ENCODE measurements at regions not wholly inside any gene's neighbourhood (a gene's known extent, or its start where the extent isn't known, plus 50 kb on each side); places are given as distances from the start of the nearest gene placed in this dataset.

GRCh38 chrX:45859407-45859806 is 658.7 kb upstream of the DIPK2B start:
- H3K9me3 ChIP-seq (ENCODE audit: insufficient read depth, low read depth, low read length), result no peaks in the 10 kb centered on the region
- no peak overlapping the region for H3K27ac ChIP-seq (ENCODE audit: low read length)
- no peaks in the 10 kb centered on the region for H3K36me3 ChIP-seq (ENCODE audit: insufficient read depth, low read depth, low read length)

GRCh38 chrX:45852884-45853283 is 652.2 kb upstream of the DIPK2B start:
- Histone ChIP-seq H3K4me3 (ENCODE audit: low read length) (peak overlapping the region; percentile 90), H3K27me3 (ENCODE audit: insufficient read depth, low read length) (no peaks in the 10 kb centered on the region), H3K9ac (ENCODE audit: low read depth, low read length) (peak overlapping the region; percentile 70; the same call in 1 of the 2 replicates), H3K36me3 (ENCODE audit: insufficient read depth, low read depth, low read length) (peaks cover 13% of the 10 kb centered on the region), H3K9me3 (ENCODE audit: insufficient read depth, low read depth, low read length) (no peaks in the 10 kb centered on the region), H3K4me1 (ENCODE audit: insufficient read depth, low read length) (peaks cover 16% of the 10 kb centered on the region), H3K27ac (ENCODE audit: low read length) (peak overlapping the region; percentile 80)

More at GRCh38 chrX:45859407-45859806, 658.7 kb upstream of the DIPK2B start:
- Histone ChIP-seq H3K9ac (ENCODE audit: low read depth, low read length) (no peak overlapping the region), H3K4me3 (ENCODE audit: low read length) (no peak overlapping the region), H3K27me3 (ENCODE audit: insufficient read depth, low read length) (no peaks in the 10 kb centered on the region), H3K4me1 (ENCODE audit: insufficient read depth, low read length) (peaks cover 9% of the 10 kb centered on the region; the same call in 1 of the 2 replicates)

- Histone ChIP-seq H3K4me3 (ENCODE audit: low read length) (peak overlapping the region; percentile 90), H3K36me3 (ENCODE audit: insufficient read depth, low read depth, low read length) (peaks cover 27% of the 10 kb centered on the region), H3K27me3 (ENCODE audit: insufficient read depth, low read length) (no peaks in the 10 kb centered on the region), H3K9me3 (ENCODE audit: insufficient read depth, low read depth, low read length) (no peaks in the 10 kb centered on the region), H3K4me1 (ENCODE audit: insufficient read depth, low read length) (peaks cover 16% of the 10 kb centered on the region), H3K27ac (ENCODE audit: low read length) (peak overlapping the region; percentile 71), H3K9ac (ENCODE audit: low read depth, low read length) (peak overlapping the region; percentile 94; the same call in 1 of the 2 replicates)
Observed at GRCh38 chrX:45851434-45851991, 650.8 kb upstream of the DIPK2B start.

- Histone ChIP-seq H3K9me3 (ENCODE audit: insufficient read depth, low read depth, low read length) (no peaks in the 10 kb centered on the region), H3K36me3 (ENCODE audit: insufficient read depth, low read depth, low read length) (peaks cover 32% of the 10 kb centered on the region), H3K9ac (ENCODE audit: low read depth, low read length) (peak overlapping the region; percentile 94), H3K27me3 (ENCODE audit: insufficient read depth, low read length) (no peaks in the 10 kb centered on the region), H3K4me3 (ENCODE audit: low read length) (peak overlapping the region; percentile 90), H3K27ac (ENCODE audit: low read length) (peak overlapping the region; percentile 32), H3K4me1 (ENCODE audit: insufficient read depth, low read length) (peaks cover 16% of the 10 kb centered on the region)
Observed at GRCh38 chrX:45850775-45851433, 650.2 kb upstream of the DIPK2B start.

DNA sequence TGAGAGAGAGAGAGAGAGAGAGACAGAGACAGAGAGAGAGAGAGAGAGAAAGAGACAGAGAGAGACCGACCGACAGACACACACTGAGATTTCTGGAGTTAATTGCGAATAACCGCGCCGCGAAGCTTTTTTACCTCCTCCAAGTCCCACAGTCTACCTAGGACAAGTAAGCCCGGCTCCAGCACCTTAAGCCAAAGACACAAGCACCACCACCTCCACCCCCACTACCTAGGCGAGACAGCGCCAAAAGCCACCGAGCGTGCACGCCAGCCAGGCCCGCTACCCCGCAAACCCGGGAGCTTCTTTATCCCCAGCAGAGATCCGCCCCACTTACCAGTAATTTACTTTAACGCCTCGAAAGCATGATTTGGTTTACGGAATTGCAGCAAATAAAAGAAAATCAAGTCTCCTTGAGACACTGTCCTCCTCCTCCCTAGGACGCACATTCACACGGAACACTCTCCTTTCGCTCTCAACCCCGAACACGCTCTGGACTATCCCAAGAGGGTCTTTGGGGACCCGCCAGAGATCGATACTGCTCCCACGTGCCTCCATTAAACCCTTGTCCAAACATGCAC is 649.6 kb upstream of the DIPK2B start:
- Histone ChIP-seq H3K27me3 (ENCODE audit: insufficient read depth, low read length) (no peaks in the 10 kb centered on the region), H3K36me3 (ENCODE audit: insufficient read depth, low read depth, low read length) (peaks cover 38% of the 10 kb centered on the region), H3K9me3 (ENCODE audit: insufficient read depth, low read depth, low read length) (no peaks in the 10 kb centered on the region), H3K27ac (ENCODE audit: low read length) (peak overlapping the region; percentile 32), H3K4me3 (ENCODE audit: low read length) (peak overlapping the region; percentile 90), H3K4me1 (ENCODE audit: insufficient read depth, low read length) (peaks cover 16% of the 10 kb centered on the region), H3K9ac (ENCODE audit: low read depth, low read length) (peak overlapping the region; percentile 94)

DNA sequence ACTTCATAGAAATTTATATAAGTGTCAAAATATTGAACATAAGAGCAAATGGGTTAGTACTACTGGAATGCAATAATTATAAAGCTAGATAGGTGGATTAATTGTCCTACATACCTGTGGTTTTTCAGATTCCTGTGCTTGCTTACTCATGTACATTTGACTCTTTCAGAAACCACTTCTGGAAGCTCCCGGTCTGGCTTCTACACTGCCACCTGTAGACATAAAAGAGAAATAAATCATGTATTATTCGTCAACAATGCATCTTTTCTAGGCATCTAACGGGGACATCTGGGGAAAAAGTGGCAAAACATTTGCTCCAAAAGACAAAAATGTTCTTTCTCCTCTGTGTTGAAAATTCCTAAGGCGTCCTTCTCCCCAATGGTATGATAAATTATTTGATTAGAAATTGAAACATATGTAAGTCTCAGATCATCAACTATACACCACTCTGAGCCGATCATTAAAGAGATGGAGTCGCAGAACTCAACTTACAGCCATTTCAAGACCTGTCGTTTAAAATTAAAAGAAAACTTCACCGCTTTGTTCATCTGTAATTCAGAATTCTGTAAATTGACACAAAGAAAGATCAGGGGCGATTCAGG is 648.7 kb upstream of the DIPK2B start:
- H3K4me3 ChIP-seq (ENCODE audit: low read length), result peak overlapping the region; percentile 90
- no peaks in the 10 kb centered on the region for H3K9me3 ChIP-seq (ENCODE audit: insufficient read depth, low read depth, low read length)
- H3K27ac ChIP-seq (ENCODE audit: low read length), result no peak overlapping the region
- H3K4me1 ChIP-seq (ENCODE audit: insufficient read depth, low read length), result peaks cover 16% of the 10 kb centered on the region
- peaks cover 46% of the 10 kb centered on the region for H3K36me3 ChIP-seq (ENCODE audit: insufficient read depth, low read depth, low read length)
- H3K27me3 ChIP-seq (ENCODE audit: insufficient read depth, low read length), result no peaks in the 10 kb centered on the region
- peak overlapping the region; percentile 94; the same call in 1 of the 2 replicates for H3K9ac ChIP-seq (ENCODE audit: low read depth, low read length)

DNA sequence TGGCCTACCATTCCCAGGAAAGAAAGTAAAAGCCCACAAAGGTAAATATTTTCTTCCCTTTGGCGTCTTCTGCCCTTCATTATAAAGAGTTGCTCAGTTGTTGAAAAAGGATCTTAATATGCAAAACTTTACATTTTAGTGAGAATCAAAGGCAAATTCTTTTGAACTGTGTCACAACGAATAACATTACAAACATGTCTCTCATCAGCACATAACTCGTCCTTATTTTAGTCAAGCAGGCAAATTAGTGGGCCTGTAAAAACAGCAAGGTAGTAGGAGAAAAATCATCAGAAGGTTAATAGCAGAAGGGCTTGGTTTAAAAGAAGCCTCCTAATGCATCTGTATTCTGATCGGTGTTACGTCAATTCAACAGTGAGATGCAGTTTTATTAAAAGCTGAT is 647.3 kb upstream of the DIPK2B start:
- Histone ChIP-seq H3K4me3 (ENCODE audit: low read length) (no peak overlapping the region; the same call in 1 of the 2 replicates), H3K27ac (ENCODE audit: low read length) (no peak overlapping the region), H3K9me3 (ENCODE audit: insufficient read depth, low read depth, low read length) (no peaks in the 10 kb centered on the region), H3K4me1 (ENCODE audit: insufficient read depth, low read length) (peaks cover 5% of the 10 kb centered on the region), H3K27me3 (ENCODE audit: insufficient read depth, low read length) (no peaks in the 10 kb centered on the region), H3K9ac (ENCODE audit: low read depth, low read length) (no peak overlapping the region), H3K36me3 (ENCODE audit: insufficient read depth, low read depth, low read length) (peaks cover 60% of the 10 kb centered on the region)

DNA sequence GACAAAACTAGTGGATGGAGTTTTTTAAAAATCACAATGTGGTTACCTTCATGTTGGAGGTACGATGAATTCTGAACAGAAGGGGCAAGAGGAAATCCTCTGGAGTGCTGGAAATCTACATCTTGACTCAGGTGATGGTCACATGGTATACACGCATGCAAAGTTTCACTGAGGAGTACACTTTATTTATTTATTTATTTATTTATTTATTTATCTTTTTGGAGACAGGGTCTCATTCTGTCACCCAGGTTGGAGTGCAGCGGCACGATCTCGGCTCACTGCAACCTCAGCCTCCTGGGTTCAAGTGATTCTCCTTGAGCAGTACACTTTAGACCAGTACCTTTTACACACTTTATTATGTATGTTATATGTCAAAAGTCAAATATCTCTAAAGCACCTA is 645.7 kb upstream of the DIPK2B start:
- Histone ChIP-seq H3K9me3 (ENCODE audit: insufficient read depth, low read depth, low read length) (no peaks in the 10 kb centered on the region), H3K4me1 (ENCODE audit: insufficient read depth, low read length) (no peaks in the 10 kb centered on the region; the same call in 1 of the 2 replicates), H3K4me3 (ENCODE audit: low read length) (no peak overlapping the region), H3K9ac (ENCODE audit: low read depth, low read length) (no peak overlapping the region), H3K27ac (ENCODE audit: low read length) (no peak overlapping the region), H3K36me3 (ENCODE audit: insufficient read depth, low read depth, low read length) (peaks cover 76% of the 10 kb centered on the region), H3K27me3 (ENCODE audit: insufficient read depth, low read length) (no peaks in the 10 kb centered on the region)

GRCh38 chrX:45845142-45845541 is 644.5 kb upstream of the DIPK2B start:
- no peaks in the 10 kb centered on the region for H3K27me3 ChIP-seq (ENCODE audit: insufficient read depth, low read length)
- H3K4me3 ChIP-seq (ENCODE audit: low read length), result no peak overlapping the region
- no peaks in the 10 kb centered on the region; the same call in 1 of the 2 replicates for H3K4me1 ChIP-seq (ENCODE audit: insufficient read depth, low read length)
- no peaks in the 10 kb centered on the region for H3K9me3 ChIP-seq (ENCODE audit: insufficient read depth, low read depth, low read length)
- H3K9ac ChIP-seq (ENCODE audit: low read depth, low read length), result no peak overlapping the region
- H3K36me3 ChIP-seq (ENCODE audit: insufficient read depth, low read depth, low read length), result peaks cover 88% of the 10 kb centered on the region
- no peak overlapping the region for H3K27ac ChIP-seq (ENCODE audit: low read length)

- H3K4me3 ChIP-seq (ENCODE audit: low read length), result no peak overlapping the region
- no peak overlapping the region for H3K9ac ChIP-seq (ENCODE audit: low read depth, low read length)
- no peaks in the 10 kb centered on the region for H3K9me3 ChIP-seq (ENCODE audit: insufficient read depth, low read depth, low read length)
- no peaks in the 10 kb centered on the region; the same call in 1 of the 2 replicates for H3K4me1 ChIP-seq (ENCODE audit: insufficient read depth, low read length)
- no peaks in the 10 kb centered on the region for H3K27me3 ChIP-seq (ENCODE audit: insufficient read depth, low read length)
- H3K36me3 ChIP-seq (ENCODE audit: insufficient read depth, low read depth, low read length), result peaks cover 84% of the 10 kb centered on the region
- no peak overlapping the region for H3K27ac ChIP-seq (ENCODE audit: low read length)
Observed at GRCh38 chrX:45843518-45843917, 642.8 kb upstream of the DIPK2B start.

DNA sequence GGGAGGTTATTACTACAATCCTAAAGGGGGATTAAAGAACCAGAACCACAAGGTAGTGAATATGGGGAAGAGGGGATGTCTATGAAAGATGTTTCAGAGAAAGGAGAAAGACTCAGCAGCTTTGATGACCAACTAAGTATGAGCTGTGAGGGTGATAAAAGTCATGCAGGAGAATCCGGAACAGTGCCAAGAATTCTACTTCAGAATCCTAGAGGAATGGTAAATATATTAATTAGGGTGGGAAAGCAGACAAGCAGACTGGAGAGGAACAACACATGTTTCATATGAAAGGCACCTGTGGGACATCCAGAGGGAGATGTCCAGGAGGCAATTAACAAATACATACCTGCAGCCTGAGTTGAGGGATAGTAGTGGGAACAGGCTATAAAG is 642.2 kb upstream of the DIPK2B start:
- H3K4me1 ChIP-seq (ENCODE audit: insufficient read depth, low read length), result no peaks in the 10 kb centered on the region
- H3K27me3 ChIP-seq (ENCODE audit: insufficient read depth, low read length), result no peaks in the 10 kb centered on the region
- no peak overlapping the region for H3K9ac ChIP-seq (ENCODE audit: low read depth, low read length)
- H3K36me3 ChIP-seq (ENCODE audit: insufficient read depth, low read depth, low read length), result peaks cover 84% of the 10 kb centered on the region
- no peak overlapping the region for H3K4me3 ChIP-seq (ENCODE audit: low read length)
- no peak overlapping the region for H3K27ac ChIP-seq (ENCODE audit: low read length)
- H3K9me3 ChIP-seq (ENCODE audit: insufficient read depth, low read depth, low read length), result no peaks in the 10 kb centered on the region
